ENCODE measurements at regions not wholly inside any gene's neighbourhood (a gene's known extent, or its start where the extent isn't known, plus 50 kb on each side); places are given as distances from the start of the nearest gene placed in this dataset.
"Not testable (repeated sequence)": the region's sequence is repeated elsewhere in the genome, so short reads cannot be mapped to it uniquely, and the experiment has no call there.

DNA sequence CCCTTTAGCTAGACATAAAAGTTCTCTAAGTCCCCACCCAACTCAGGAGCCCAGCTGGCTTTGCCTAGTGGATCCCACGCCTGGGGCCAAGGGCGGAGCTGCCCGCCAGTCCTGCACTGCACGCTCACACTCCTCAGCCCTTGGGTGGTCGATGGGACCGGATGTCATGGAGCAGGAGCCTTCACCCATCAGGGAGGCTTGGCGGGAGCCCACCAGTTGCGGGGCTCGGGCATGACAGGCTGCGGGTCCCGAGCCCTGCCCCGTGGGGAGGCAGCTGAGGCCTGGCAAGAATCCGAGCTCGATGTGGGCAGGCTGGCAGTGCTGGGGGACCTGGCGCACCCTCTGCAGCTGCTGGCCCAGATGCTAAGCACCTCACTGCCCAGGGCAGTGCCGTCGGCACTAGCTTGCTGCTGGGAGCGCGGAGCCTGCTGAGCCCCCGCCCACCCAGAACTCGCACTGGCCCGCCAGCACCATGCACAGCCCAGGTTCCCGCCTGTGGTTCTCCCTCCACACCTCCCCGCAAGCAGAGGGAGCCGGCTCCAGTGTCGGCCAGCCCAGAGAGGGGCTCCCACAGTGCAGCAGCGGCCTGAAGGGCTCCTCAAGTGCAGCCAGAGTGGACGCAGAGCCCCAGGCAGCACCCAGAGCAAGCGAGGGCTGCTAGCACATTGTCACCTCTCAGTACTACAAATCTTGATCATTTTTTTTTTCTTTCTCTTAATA lies 391.4 kb upstream of the NDN start:
- in situ Hi-C loops (cut with MboI; ENCODE audit: low pct_unique_long_range_greater_than_20kb, low sequenced_read_pairs): no loop called here
- DNase-seq: no peak

DNA sequence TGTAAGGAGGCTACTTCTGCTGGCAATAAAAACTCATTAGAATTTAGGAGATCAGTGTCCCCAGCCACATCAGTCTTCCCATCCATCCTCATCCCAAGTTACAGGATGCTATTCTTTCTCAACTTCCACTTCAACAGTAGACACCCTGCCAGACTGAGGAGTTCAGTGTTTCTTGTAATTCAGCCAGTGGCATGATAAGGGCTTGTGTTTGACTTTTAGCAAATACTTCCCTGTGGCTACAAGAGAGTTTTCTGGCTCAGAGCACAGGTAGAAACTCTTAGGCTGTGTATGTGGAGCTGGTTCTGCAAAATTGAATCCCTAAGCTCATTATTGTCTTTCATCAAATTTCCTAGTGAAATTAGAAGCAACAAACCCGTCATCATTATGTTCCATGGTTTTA lies 401.8 kb upstream of the NDN start:
- DNase-seq; in situ Hi-C loops (cut with MboI; ENCODE audit: low pct_unique_long_range_greater_than_20kb, low sequenced_read_pairs): not testable (repeated sequence)

- in situ Hi-C loops (cut with MboI; ENCODE audit: low pct_unique_long_range_greater_than_20kb, low sequenced_read_pairs); DNase-seq: not testable (repeated sequence)
These were observed 414.4 kb upstream of the NDN start for GRCh38 chr15:24101503-24101902.

DNA sequence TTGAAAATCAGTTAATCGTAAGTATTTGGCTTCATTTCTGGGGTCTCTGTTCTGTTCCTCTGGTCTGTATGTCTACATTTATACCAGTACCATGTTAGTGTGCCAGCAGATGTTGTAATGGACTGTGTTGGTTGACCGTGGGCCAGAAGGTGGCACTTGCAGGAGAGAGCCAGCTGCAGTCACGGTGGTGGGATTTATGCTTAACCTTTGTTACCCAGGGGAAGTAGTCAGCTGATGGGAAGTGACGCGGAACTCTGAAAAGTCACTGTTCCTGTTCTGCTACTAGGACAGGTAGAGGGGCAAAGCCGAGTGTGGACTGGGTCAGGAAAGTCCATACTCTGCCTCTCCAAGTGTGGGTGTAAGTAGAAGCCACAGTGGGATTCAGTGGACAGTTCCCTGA lies 420.4 kb upstream of the NDN start:
- in situ Hi-C loops (cut with MboI; ENCODE audit: low pct_unique_long_range_greater_than_20kb, low sequenced_read_pairs); DNase-seq: not testable (repeated sequence)

DNA sequence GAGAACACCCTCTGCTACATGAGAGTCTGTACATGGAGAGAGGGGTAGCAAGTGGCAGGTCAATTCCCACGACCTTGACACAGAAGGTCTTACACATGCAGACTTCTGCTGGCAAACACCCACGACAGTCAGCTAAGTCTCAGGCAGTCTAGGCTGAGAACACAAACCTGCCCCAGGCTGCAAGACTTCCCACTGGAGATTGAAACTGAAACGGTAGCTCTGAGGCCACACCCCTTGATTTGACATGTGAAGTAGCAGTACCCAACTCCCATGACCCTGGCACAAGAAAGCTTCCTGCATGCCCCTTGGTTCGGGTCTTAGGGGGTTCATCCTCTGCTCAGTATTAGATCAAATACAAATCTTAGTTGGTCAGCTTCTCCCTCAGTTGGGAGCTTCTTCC lies 420.8 kb upstream of the NDN start:
- in situ Hi-C loops (cut with MboI; ENCODE audit: low pct_unique_long_range_greater_than_20kb, low sequenced_read_pairs); DNase-seq: not testable (repeated sequence)

- DNase-seq; in situ Hi-C loops (cut with MboI; ENCODE audit: low pct_unique_long_range_greater_than_20kb, low sequenced_read_pairs): not testable (repeated sequence)
These were observed 421.2 kb upstream of the NDN start for GRCh38 chr15:24108349-24108748.

DNA sequence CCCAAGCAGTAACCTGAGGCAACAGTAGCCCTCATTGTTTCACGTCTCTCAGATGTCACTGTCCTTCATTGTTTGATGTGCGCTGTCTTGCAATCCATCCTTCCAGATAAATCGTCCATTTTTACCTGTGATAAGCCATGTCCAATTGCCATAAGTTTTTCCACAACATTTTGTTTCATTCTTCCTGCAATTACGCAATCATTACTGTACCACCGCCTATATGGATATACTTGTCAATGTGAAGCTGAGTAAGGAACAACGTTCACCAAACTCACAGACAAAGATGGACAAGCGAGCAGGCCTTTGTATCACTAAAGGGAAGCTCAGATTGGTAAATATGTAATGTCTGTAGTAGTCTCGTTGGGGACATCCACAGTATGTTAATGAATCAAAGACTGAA lies 452.5 kb upstream of the NDN start:
- in situ Hi-C loops (cut with MboI; ENCODE audit: low pct_unique_long_range_greater_than_20kb, low sequenced_read_pairs); DNase-seq: not testable (repeated sequence)

GRCh38 chr15:24145070-24145469 lies 458.0 kb upstream of the NDN start:
- DNase-seq; in situ Hi-C loops (cut with MboI; ENCODE audit: low pct_unique_long_range_greater_than_20kb, low sequenced_read_pairs): not testable (repeated sequence)

DNA sequence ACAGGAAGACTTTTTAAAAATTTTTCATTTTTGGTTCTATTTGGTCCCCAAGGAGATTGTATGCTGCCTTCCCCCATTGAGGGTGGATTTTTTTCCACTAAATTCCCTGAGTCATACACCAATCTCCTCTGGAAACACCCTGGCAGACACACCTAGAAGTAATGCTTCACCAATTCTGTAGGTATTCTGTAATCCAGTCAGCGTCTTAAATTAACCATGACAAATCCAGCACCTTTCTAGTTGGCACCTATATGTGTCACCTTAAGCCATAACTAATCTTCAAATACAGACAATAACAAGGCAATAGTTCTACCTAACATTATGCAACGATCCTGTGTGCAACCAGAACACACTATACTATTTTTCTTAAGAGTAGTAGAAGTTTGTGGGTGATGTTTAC lies 459.1 kb upstream of the NDN start:
- in situ Hi-C loops (cut with MboI; ENCODE audit: low pct_unique_long_range_greater_than_20kb, low sequenced_read_pairs): no loop called here
- no peak for DNase-seq

DNA sequence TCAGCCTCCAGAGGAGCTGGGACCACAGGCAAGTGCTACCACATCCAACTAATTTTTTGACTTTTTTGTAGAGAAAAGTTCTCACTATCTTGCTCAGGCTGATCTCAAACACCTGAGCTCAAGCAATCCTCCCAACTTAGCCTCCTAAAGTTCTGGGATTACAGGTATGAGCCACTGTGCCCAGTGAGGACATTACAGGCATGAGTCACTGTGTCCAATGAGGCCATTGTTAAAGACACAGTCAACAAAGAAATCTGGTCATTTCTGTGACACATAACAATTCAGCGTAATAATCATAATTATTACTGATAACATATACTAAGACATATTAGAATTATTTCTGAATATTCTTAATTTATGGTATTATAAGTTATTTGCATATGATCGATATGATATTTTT lies 463.4 kb upstream of the NDN start:
- DNase-seq: no peak
- in situ Hi-C loops (cut with MboI; ENCODE audit: low pct_unique_long_range_greater_than_20kb, low sequenced_read_pairs): no loop called here

DNA sequence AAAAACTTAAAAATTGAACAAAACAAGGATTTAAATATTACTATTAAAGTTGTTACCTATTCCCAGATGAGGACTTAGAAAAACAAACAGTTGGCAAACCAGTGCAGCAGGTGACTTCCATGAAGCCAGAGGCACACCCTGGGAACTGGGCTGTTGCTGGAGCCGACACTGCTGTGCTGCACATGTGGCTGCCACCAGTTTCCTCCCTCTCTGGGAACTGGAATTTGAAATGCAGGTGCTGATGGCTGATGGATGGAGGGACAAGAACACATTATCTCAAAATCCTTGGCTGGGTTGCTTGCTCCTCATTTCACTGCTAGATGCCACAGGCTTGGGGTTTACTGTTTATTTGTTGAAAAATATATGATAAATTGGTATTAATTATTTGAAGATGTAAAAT lies 471.2 kb upstream of the NDN start:
- in situ Hi-C loops (cut with MboI; ENCODE audit: low pct_unique_long_range_greater_than_20kb, low sequenced_read_pairs); DNase-seq: not testable (repeated sequence)

DNA sequence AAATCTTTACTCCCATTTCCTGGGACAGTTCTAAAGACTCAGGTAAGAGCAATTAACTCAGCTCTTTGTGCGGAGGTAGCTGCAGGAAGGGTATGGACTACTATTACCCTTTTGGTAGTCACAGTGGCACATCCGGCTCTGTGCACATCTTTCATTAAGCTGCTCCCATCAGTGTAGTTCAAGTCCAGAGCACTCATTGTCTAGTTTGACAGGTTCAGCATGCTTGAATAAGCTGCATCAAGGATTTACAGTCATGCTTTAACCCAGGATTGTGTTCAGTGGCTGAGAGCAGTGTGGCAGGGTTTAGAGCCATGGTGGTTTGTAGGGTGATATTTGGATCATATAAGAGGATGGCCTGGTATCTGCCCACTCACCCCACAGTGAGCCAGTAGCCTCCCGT lies 478.4 kb upstream of the NDN start:
- DNase-seq; in situ Hi-C loops (cut with MboI; ENCODE audit: low pct_unique_long_range_greater_than_20kb, low sequenced_read_pairs): not testable (repeated sequence)

GRCh38 chr15:24202297-24202696 lies 473.3 kb upstream of the NPAP1 start:
- in situ Hi-C loops (cut with MboI; ENCODE audit: low pct_unique_long_range_greater_than_20kb, low sequenced_read_pairs); DNase-seq: not testable (repeated sequence)

DNA sequence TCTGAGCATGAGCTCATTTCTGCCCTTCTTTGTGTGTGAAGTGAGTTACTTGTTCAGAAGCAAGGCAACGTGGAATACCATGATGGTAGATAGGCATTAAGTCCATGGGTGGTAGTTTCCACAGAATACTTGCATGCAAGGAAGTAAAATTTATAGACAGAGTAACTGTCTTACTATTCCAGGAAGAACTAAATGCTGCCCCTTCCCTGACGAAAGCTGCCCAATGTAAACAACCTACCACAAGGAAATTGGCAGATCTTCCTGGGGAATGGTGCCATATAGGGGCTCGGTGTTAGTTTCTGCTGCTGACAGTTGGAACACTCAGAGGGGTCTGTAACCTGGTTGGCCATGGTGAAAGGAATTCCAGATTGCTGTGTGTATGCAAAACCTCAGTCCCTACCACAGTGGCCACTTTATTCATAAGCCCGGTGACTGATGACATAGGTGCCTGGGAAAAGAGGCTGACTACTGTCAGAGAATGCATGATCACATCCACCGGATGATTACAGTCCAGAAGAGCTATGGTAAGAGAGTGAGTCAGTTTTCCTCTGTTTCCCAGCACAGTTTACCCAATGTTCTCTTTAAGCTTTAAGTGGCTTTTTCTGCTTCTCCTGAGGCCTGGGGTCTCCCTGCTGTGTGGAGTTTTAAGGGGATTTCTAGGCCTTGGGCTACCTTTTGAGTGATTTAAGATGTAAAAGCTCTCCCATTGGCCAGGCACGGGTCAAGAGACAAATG lies 463.7 kb upstream of the NPAP1 start:
- DNase-seq; in situ Hi-C loops (cut with MboI; ENCODE audit: low pct_unique_long_range_greater_than_20kb, low sequenced_read_pairs): not testable (repeated sequence)

GRCh38 chr15:24223739-24224138 lies 451.8 kb upstream of the NPAP1 start:
- in situ Hi-C loops (cut with MboI; ENCODE audit: low pct_unique_long_range_greater_than_20kb, low sequenced_read_pairs): no loop called here
- DNase-seq: no peak

- no peak for DNase-seq
- in situ Hi-C loops (cut with MboI; ENCODE audit: low pct_unique_long_range_greater_than_20kb, low sequenced_read_pairs): no loop called here
These were observed 451.4 kb upstream of the NPAP1 start for GRCh38 chr15:24224161-24224560.

GRCh38 chr15:24228922-24229321 lies 446.7 kb upstream of the NPAP1 start:
- in situ Hi-C loops (cut with MboI; ENCODE audit: low pct_unique_long_range_greater_than_20kb, low sequenced_read_pairs); DNase-seq: not testable (repeated sequence)

- in situ Hi-C loops (cut with MboI; ENCODE audit: low pct_unique_long_range_greater_than_20kb, low sequenced_read_pairs): not testable (repeated sequence)
These were observed 442.4 kb upstream of the NPAP1 start for GRCh38 chr15:24233134-24233533.

DNA sequence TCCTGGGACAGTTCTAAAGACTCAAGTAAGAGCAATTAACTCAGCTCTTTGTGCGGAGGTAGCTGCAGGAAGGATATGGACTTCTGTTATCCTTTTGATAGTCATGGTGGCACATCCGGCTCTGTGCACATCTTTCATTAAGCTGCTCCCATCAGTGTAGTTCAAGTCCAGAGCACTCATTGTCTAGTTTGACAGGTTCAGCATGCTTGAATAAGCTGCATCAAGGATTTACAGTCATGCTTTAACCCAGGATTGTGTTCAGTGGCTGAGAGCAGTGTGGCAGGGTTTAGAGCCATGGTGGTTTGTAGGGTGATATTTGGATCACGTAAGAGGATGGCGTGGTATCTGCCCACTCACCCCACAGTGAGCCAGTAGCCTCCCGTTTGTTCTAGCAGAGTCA lies 435.0 kb upstream of the NPAP1 start:
- DNase-seq; in situ Hi-C loops (cut with MboI; ENCODE audit: low pct_unique_long_range_greater_than_20kb, low sequenced_read_pairs): not testable (repeated sequence)

More at GRCh38 chr15:24233134-24233533, 442.4 kb upstream of the NPAP1 start:
- not testable (repeated sequence) for DNase-seq

- DNase-seq; in situ Hi-C loops (cut with MboI; ENCODE audit: low pct_unique_long_range_greater_than_20kb, low sequenced_read_pairs): not testable (repeated sequence)
These were observed 416.5 kb upstream of the NPAP1 start for GRCh38 chr15:24259106-24259505.

Data from KBM-7 (cell line).